ENCODE measurements at regions not wholly inside any gene's neighbourhood (a gene's known extent, or its start where the extent isn't known, plus 50 kb on each side); places are given as distances from the start of the nearest gene placed in this dataset.
"Not testable (repeated sequence)": the region's sequence is repeated elsewhere in the genome, so short reads cannot be mapped to it uniquely, and the experiment has no call there.

DNA sequence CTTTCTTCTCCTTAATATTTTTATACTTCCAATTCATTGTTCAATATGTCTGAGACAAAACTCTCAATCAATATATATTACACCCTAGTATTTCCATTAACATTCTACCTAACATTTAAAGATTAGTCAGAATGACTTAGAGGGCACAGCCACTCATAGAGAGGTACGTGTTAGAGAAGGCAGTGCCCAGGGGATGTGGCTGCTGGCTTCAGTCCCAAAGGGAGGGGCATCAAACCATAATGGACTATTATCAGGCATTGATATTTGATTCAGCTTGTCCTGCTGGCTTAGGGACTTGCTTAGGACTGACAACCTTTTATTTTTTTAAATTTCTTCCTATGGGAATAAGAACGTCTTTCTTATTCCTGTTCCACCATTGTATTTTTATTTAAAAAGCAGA is 1392.0 kb upstream of the ATXN8OS start:
- Histone ChIP-seq H3K27ac (no peak overlapping the region), H3K4me3 (no peak overlapping the region), H3K36me3 (no peaks in the 10 kb centered on the region), H3K4me1 (no peaks in the 10 kb centered on the region), H3K27me3 (no peaks in the 10 kb centered on the region), H3K9me3 (no peaks in the 10 kb centered on the region)
- no peak for DNase-seq
- TF ChIP-seq EP300 (IDR thresholded peaks at IDR 0.05) (no peak), POLR2AphosphoS5 (IDR thresholded peaks at IDR 0.05) (no peak), POLR2A (IDR thresholded peaks at IDR 0.05) (no peak)
- TF ChIP-seq, protein P1, sequence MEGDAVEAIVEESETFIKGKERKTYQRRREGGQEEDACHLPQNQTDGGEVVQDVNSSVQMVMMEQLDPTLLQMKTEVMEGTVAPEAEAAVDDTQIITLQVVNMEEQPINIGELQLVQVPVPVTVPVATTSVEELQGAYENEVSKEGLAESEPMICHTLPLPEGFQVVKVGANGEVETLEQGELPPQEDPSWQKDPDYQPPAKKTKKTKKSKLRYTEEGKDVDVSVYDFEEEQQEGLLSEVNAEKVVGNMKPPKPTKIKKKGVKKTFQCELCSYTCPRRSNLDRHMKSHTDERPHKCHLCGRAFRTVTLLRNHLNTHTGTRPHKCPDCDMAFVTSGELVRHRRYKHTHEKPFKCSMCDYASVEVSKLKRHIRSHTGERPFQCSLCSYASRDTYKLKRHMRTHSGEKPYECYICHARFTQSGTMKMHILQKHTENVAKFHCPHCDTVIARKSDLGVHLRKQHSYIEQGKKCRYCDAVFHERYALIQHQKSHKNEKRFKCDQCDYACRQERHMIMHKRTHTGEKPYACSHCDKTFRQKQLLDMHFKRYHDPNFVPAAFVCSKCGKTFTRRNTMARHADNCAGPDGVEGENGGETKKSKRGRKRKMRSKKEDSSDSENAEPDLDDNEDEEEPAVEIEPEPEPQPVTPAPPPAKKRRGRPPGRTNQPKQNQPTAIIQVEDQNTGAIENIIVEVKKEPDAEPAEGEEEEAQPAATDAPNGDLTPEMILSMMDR (IDR thresholded peaks at IDR 0.05) = no peak
- intact Hi-C loops (cut with DNase I) = no loop called here
- 44 to 64% methylated on average over 2 of the region's 2 CpGs for WGBS, 2 donors

DNA sequence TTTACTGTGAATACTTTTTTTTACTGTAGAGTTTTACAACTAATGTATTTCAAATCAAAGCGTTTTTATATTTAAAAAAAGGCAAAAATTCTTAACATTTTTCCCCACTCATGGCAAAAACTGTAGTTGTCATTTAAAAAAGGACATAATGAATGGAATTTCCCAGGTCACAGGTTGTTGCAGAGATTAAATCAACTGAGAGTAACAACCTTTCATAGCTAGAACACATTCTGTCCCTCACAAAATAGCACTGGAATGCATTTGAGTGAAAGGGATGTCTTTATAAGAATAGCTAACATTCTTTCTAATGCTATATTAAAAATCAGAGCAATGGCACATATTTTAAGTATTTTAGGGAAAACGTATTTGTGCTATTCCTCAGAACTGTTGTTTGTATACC is 1393.3 kb upstream of the ATXN8OS start:
- Histone ChIP-seq H3K9me3 (no peaks in the 10 kb centered on the region), H3K4me3 (no peak overlapping the region), H3K4me1 (no peaks in the 10 kb centered on the region), H3K36me3 (no peaks in the 10 kb centered on the region), H3K27me3 (no peaks in the 10 kb centered on the region), H3K27ac (no peak overlapping the region)
- no peak for DNase-seq
- no peak for TF ChIP-seq EP300 (IDR thresholded peaks at IDR 0.05)
- TF ChIP-seq POLR2AphosphoS5 (IDR thresholded peaks at IDR 0.05) = no peak
- TF ChIP-seq POLR2A (IDR thresholded peaks at IDR 0.05) = no peak
- TF ChIP-seq, protein P1 (IDR thresholded peaks at IDR 0.05) = no peak
- intact Hi-C loops (cut with DNase I) = no loop called here
- 29 to 36% methylated on average over 2 of the region's 2 CpGs for WGBS, 2 donors

DNA sequence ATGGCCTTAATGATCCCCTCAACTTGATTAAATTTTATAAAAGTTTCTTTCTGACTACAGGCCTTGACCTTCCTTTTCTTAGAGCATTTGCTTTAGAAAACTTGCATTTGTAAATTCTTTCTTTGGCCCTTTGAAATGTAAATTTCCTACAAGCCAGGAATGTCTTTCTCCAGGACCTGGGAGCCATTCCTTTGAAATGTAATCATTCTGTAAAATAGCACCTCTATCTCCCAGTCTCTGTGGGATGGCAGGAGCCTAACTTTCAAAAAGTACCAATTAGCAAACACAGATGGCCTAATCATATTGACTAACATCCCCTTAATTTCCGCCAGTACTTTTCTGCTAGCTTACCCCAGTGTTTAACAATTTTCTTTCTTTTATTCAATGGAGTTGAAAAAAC is 1394.2 kb upstream of the ATXN8OS start:
- TF ChIP-seq, protein P1 (IDR thresholded peaks at IDR 0.05) = no peak

DNA sequence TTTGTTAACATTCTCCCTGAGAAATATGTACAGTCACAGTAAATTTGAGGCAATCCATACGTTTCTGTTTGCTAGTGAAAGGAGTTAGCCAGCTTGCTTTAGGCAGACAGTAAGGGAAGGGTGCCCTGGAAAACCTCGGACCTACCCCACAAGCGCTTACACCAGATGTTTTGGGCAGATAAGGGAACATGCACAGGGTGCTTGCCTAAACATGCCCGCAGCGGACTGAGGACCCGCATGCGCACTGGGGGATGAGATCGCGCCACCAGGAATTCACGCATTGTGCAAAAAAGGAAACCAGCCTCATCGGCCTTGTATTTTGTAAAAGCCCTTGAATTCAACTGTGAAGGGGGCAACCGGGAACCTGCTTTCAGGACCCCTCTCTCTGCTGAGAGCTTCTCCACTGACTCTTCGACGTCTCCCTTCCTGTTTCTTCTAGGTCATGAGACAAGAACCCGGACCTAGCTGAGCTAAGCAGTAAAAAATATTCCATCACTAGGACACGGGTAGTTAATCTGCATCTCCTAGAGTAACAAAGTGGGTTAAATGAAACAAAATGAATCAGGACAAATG is 1399.2 kb upstream of the ATXN8OS start:
- no peak overlapping the region for H3K27ac ChIP-seq
- TF ChIP-seq EP300 (IDR thresholded peaks at IDR 0.05) = no peak
- no peak for TF ChIP-seq POLR2A (IDR thresholded peaks at IDR 0.05)
- TF ChIP-seq, protein P1 (IDR thresholded peaks at IDR 0.05) = no peak
- TF ChIP-seq POLR2AphosphoS5 (IDR thresholded peaks at IDR 0.05) = no peak
- WGBS, 2 donors = 87 to 89% methylated on average over 16 of the region's 16 CpGs

More for the DNA sequence above, 1394.2 kb upstream of the ATXN8OS start:
- no peak overlapping the region for H3K4me3 ChIP-seq
- H3K9me3 ChIP-seq = no peaks in the 10 kb centered on the region
- H3K27me3 ChIP-seq = no peaks in the 10 kb centered on the region
- no peak for DNase-seq
- 90 to 95% methylated on average over 1 of the region's 1 CpG for WGBS, 2 donors
- no peaks in the 10 kb centered on the region for H3K4me1 ChIP-seq
- no peak overlapping the region for H3K27ac ChIP-seq
- intact Hi-C loops (cut with DNase I) = no loop called here
- no peaks in the 10 kb centered on the region for H3K36me3 ChIP-seq

DNA sequence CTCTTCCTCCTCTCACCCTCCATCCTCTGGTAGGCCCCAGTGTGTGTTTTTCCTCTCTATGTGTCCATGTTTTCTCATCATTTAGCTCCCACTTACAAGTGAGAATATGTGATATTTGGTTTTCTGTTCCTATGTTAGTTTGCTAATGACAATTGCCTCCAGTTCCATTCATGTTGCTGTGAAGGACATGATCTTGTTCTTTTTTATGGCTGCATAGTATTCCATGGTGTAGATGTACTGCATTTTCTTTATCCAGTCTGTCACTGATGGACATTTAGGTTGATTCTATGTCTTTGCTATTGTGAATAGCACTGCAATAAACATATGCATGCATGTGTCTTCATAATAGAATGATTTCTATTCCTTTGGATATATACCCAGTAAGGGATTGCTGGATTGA is 1401.6 kb upstream of the ATXN8OS start:
- H3K27me3 ChIP-seq; H3K4me3 ChIP-seq; H3K36me3 ChIP-seq; DNase-seq; H3K4me1 ChIP-seq; intact Hi-C loops (cut with DNase I); H3K9me3 ChIP-seq; H3K27ac ChIP-seq: not testable (repeated sequence)

More for the DNA sequence above, 1399.2 kb upstream of the ATXN8OS start:
- Histone ChIP-seq H3K4me1 (no peaks in the 10 kb centered on the region), H3K36me3 (no peaks in the 10 kb centered on the region), H3K9me3 (peaks cover 0 to 2% (median 0%) of the 10 kb centered on the region in 4 donors), H3K4me3 (no peak overlapping the region), H3K27me3 (no peaks in the 10 kb centered on the region)
- intact Hi-C loops (cut with DNase I) = no loop called here
- no peak for DNase-seq

Data from sigmoid colon (tissue), 6 donors.